Pancreas (tissue), 10 donors: ENCODE measurements at regions not wholly inside any gene's neighbourhood (a gene's known extent, or its start where the extent isn't known, plus 50 kb on each side); places are given as distances from the start of the nearest gene placed in this dataset.

Experiments used
- ATAC-seq, 4 donors: fragments of 200-7000 bp; cut with Tn5 transposase; one replicate each; pipeline versions ENCODE4 v1.8.0 to v1.9.1; 2020; ENCODE audit warnings: mild to moderate bottlenecking in 4 of 4, moderate library complexity in 4 of 4
- DNase-seq, 6 donors: peaks; one replicate each; pipeline ENCODE4 v3.0.0-alpha.2; 2020
- FAIRE-seq: peaks from 2 replicates; lab custom pipeline; 2012; peaks lifted over from hg19 to GRCh38; lab: Jason Lieb, UNC
- H3K27ac ChIP-seq, 4 donors: fragments of 200-600 bp; sonication (generic); 1 replicate in 3 of 4; 2 replicates in 1 of 4; pipeline versions ENCODE4 v1.5.0 to v1.8.0; 2020
- H3K27me3 ChIP-seq, 4 donors: fragments of 200-600 bp; one replicate each; pipeline ENCODE4 v1.8.0; 2021
- H3K36me3 ChIP-seq, 3 donors: fragments of 200-600 bp; sonication (generic) in 1 of 3; one replicate each; pipeline versions ENCODE4 v1.5.0 to v1.8.0; 2020 to 2021
- H3K4me1 ChIP-seq, 3 donors: fragments of 200-600 bp; one replicate each; pipeline ENCODE4 v1.8.0; 2021
- H3K4me3 ChIP-seq, 4 donors: fragments of 200-600 bp; sonication (generic) in 2 of 4; one replicate each; pipeline versions ENCODE4 v1.5.0 to v1.8.0; 2020 to 2021
- H3K9me3 ChIP-seq, 4 donors: fragments of 200-600 bp; one replicate each; pipeline ENCODE4 v1.8.0; 2021
- CTCF ChIP-seq, 4 donors: fragments of 200-600 bp; sonication (generic) in 3 of 4; IDR thresholded peaks; one replicate each; pipeline versions ENCODE4 v1.5.0 to v1.8.0; 2021; ENCODE audit warnings: antibody characterized with exemption in 4 of 4
- WGBS, 2 donors: extraction: QIAGEN DNeasy Blood & Tissue Kit; methylation state at CpG; one replicate each; pipeline ENCODE4 v1.1.7; 2013; 5-methylcytosine and 5-hydroxymethylcytosine counted together
- intact Hi-C, 3 donors: fragments of 100-400 bp; cut with DNase I; formaldehyde crosslinking; loops; one replicate each; pipeline versions ENCODE4 v1.11.1 to v1.14.2; 2022
- donor health status: healthy with polysubstance abuse.
- donor health status: DM: no; HTN: no; CAD: no; lungs with moderate emphysema.
- donor health status: DM: no; HTN: no; CAD: no.
- donor health status: control.
- donor health status: control.
- donor health status: Bipolar disorder and iron deficiency.
- donor health status: DM: yes; HTN: yes; CAD: no.
- donor health status: DM: no; HTN: no; CAD: no.
- donor health status: DM: no; HTN: no; CAD: no.
- donor health status: DM: yes; HTN: yes; CAD: no.

GRCh38 chr15:99507016-99507503, 58.7 kb upstream of the MEF2A start:
- TF ChIP-seq CTCF (IDR thresholded peaks at IDR 0.05), result no peak

GRCh38 chr15:99507504-99508310, 58.1 kb upstream of the MEF2A start:
- Histone ChIP-seq H3K27ac (peak overlapping the region in 2 of 4 donors; percentile 9 to 12), H3K36me3 (no peaks in the 10 kb centered on the region), H3K4me3 (no peak overlapping the region), H3K4me1 (peaks cover 0 to 7% (median 0%) of the 10 kb centered on the region in 3 donors), H3K27me3 (no peaks in the 10 kb centered on the region), H3K9me3 (no peaks in the 10 kb centered on the region)
- TF ChIP-seq CTCF (IDR thresholded peaks at IDR 0.05), result no peak
- FAIRE-seq, result no peak
- peak in 3 of 6 donors; percentile 23 to 56 (median 35) for DNase-seq
- peak; percentile 61 to 79 (median 68) for ATAC-seq
- WGBS, 2 donors, result 40 to 43% methylated on average over 24 of the region's 24 CpGs
- intact Hi-C loops, result no loop called here

More at GRCh38 chr15:99507016-99507503, 58.7 kb upstream of the MEF2A start:
- no peaks in the 10 kb centered on the region for H3K36me3 ChIP-seq
- no peak overlapping the region for H3K4me3 ChIP-seq
- FAIRE-seq (no peak), DNase-seq (no peak), ATAC-seq (no peak)
- peak overlapping the region in 2 of 4 donors; percentile 9 to 12 for H3K27ac ChIP-seq
- H3K27me3 ChIP-seq, result no peaks in the 10 kb centered on the region
- intact Hi-C loops, result no loop called here
- peaks cover 0 to 7% (median 0%) of the 10 kb centered on the region in 3 donors for H3K4me1 ChIP-seq
- 41 to 47% methylated on average over 6 of the region's 6 CpGs for WGBS, 2 donors
- no peaks in the 10 kb centered on the region for H3K9me3 ChIP-seq

GRCh38 chr15:99508311-99508645, 57.5 kb upstream of the MEF2A start:
- Histone ChIP-seq H3K27ac (peak overlapping the region in 1 of 4 donors; percentile 9), H3K27me3 (no peaks in the 10 kb centered on the region), H3K4me1 (peaks cover 0 to 7% (median 0%) of the 10 kb centered on the region in 3 donors), H3K4me3 (no peak overlapping the region), H3K36me3 (no peaks in the 10 kb centered on the region), H3K9me3 (no peaks in the 10 kb centered on the region)
- no peak for FAIRE-seq
- no peak for TF ChIP-seq CTCF (IDR thresholded peaks at IDR 0.05)
- intact Hi-C loops, result no loop called here
- peak in 2 of 4 donors; percentile 16 to 27 for ATAC-seq
- DNase-seq, result no peak
- WGBS, 2 donors, result 82 to 90% methylated on average over 6 of the region's 6 CpGs

GRCh38 chr15:99508852-99509251, 56.9 kb upstream of the MEF2A start:
- TF ChIP-seq CTCF (IDR thresholded peaks at IDR 0.05), result no peak
- FAIRE-seq (no peak), DNase-seq (no peak), ATAC-seq (no peak)
- intact Hi-C loops, result no loop called here
- 87 to 97% methylated on average over 3 of the region's 3 CpGs for WGBS, 2 donors
- no peaks in the 10 kb centered on the region for H3K9me3 ChIP-seq
- no peaks in the 10 kb centered on the region for H3K27me3 ChIP-seq
- no peaks in the 10 kb centered on the region for H3K36me3 ChIP-seq
- no peak overlapping the region for H3K4me3 ChIP-seq
- no peak overlapping the region for H3K27ac ChIP-seq
- peaks cover 0 to 7% (median 0%) of the 10 kb centered on the region in 3 donors for H3K4me1 ChIP-seq
